ENCODE measurements at regions not wholly inside any gene's neighbourhood (a gene's known extent, or its start where the extent isn't known, plus 50 kb on each side); places are given as distances from the start of the nearest gene placed in this dataset.
"Not testable (repeated sequence)": the region's sequence is repeated elsewhere in the genome, so short reads cannot be mapped to it uniquely, and the experiment has no call there.

DNA sequence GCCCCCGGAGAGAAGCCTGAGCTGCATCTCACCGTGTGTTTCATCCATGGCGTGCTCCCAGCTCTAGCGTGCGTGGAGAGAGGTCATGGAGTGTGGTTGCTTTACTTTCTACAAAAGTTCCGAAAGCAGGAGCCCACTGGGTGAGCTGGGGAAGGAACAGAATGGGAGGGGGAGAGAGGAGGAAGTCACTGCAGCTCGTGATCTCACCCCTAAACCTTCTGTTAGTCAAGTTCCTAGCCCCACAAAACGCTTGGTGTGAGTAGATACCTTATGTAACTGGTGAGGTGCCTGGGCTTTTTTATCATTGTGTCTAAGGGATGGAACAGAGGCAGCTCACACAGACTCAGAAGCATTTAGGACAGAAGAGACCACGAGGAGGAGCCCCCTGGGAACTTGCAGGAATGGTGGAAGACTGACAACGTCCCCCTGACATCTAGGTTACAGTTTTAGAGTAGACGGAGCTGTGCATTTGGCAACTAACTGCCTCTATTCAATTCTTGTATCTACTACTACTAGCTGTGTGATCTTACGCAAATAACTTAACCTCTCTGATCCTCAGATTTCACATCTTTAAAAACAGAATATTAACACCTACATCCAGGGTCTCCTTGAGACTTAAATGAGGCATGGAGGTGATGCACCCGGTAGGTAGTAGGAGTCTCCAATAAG lies 123.3 kb downstream of the ARL4C start:
- no peak for DNase-seq

DNA sequence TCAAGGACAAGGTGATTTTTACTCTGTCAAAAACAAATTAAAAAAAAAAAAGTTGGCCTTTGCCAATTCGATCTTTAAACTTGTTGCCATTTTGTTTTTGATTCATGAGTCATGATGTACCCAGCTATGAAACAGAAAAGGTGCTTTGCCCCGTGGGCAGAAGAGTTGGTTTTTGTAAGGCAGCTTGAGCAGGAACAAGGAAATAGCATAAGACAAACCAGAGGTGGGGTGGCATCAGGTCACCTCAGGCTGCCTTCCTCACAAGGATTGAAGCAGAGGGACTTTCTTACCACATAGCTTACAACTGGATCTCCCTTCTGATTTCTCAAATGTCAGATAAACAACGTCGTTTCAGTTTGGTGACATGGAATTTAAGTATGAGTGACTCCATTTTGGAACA lies 123.8 kb downstream of the ARL4C start:
- no peak for DNase-seq

DNA sequence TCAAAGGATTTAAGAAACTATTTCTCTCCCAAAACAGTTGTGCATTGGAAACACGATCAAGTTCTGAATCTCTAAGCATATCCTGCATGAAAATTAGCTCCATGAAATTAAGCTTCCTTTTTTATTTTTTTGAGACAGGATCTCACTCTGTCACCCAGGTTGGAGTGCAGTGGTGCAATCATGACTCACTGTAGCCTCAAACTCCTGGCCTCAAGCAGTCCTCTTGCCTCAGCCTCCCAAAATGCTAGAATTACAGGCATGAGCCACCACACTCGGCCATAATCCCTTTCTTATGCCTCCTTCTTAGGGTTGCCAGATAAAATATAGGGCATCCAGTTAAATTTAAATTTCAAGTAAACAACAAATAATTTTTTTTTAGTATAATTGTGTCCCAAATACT lies 124.4 kb downstream of the ARL4C start:
- no peak for DNase-seq

DNA sequence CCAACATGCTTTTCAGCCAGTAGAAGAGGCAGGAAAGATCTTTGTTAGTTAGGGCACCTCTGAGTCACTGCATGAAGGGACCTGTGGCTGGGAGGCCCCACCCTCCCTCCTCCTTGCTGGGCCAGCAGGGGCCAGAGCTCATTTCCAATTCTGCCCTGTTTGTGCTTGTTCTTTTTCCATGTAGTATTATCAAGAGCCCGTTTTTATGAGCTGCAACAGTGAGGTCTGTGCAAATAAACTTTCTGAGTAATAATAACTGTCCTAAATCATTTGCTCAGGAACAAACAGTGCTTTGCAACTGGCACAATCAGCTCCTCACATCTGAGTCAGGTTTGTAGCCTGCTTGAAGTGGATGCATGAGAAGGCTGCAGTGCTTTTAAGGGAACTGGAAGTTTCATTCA lies 128.0 kb downstream of the ARL4C start:
- no peak for DNase-seq

DNA sequence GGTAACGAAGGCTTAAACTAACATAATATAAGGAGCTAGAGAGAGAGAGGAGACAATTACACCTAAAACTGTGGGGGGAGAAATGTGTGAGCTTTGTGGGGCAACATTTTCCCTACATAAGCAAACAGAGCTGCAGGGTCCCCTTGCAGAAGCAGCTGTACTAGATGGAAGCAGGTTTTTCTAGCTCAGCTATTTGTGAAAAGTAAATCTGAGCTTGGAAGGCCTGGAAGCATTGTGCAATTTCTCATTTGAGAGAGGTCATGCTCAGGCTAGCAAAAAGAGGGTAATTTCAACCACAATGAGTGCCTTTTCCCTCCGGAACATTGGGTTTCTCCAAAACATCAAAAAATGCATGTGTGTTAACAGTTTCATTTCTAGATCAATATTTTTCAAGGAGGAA lies 130.0 kb downstream of the ARL4C start:
- DNase-seq = peak; percentile 23

DNA sequence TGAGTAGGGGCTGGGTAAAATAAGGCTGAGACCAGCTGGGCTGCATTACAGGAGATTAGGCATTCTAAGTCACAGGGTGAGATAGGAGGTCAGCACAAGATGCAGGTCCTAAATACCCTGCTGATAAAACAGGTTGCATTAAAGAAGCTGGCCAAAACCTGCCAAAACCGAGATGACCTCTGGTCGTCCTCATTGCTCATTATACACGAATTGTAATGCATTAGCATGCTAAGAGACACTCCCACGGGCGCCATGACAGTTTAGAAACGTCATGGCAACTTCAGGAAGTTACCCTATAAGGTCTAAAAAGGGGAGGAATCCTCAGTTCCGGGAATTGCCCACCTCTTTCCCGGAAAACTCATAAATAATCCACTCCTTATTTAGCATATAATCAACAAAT lies 132.2 kb downstream of the ARL4C start:
- DNase-seq = no peak

DNA sequence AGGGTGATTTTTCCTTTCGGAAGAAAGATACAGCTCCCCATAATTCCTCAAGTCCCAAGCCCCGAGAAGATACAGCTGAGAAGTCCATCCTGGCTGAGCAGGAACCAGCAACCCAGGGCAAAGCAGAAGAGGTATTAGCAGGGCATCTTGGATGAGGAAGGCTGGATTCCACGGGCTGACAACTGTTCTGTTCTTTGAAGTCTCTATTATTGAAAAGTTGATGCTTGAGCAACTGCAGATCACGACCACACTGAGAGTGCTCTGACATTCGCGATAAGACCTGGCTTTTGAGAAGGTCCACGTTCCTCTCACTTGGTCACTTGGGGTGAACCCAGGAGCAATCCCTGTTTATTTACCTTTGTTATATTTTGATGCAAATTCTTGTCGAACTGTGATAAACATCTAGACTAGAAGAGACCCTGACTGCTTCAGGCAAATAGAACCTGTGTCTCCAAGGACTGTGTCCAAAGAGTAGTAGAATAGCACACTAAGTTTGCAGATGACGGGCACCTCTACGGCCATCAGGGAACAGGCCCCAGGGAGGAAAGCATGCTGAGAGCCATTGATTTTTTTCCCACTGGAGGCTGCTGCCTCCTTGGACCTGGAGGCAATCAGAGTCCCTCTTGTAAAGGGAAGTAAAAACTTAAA lies 133.1 kb downstream of the ARL4C start:
- DNase-seq = no peak

DNA sequence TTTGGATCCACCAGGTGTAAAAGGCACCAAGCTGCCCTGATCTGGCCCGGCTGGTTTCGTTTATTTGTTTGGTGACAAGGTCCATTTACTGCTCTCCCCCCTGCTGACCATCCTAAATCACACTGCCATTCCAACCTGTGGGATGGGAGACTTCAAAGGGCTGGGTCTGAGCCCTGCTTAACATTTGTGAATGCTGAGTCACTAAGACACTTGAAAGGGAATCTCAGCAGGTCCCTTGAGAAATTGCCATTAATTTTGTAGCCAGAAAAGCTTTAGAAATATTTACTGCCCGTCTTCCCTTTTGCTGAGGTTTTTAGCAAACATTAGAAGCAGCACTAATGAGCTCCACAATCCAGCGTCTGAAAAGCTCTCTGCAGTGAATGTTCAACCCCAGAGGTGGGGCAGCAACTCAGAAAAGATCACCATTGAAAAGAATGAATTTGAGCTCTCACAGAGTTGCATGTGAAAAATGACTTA lies 133.8 kb downstream of the ARL4C start:
- DNase-seq = no peak

DNA sequence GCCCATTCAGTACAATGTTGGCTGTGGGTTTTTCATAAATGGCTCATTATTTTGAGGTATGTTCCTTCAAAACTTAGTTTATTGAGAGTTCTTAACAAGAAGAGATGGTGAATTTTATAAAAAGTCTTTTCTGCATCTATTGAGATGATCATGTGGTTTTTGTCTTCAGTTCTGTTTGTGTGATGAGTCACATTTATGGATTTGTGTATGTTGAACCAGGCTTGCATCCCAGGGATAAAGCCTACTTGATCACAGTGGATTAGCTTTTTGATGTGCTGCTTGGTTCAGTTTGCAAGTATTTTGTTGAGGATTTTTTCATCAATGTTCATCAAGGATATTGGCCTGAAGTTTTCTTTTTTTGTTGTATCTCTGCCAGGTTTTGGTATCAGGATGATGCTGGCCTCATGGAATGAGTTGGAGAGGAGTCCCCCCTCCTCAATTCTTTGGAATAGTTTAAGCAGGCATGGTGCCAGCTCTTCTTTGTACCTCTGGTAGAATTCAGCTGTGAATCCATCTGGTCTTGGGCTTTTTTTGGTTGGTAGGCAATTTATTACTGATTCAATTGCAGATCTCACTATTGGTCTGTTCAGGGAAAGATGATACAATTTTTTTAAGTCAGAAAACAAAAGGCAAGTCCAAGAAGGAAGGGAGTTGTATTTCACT lies 136.4 kb downstream of the ARL4C start:
- not testable (repeated sequence) for DNase-seq

DNA sequence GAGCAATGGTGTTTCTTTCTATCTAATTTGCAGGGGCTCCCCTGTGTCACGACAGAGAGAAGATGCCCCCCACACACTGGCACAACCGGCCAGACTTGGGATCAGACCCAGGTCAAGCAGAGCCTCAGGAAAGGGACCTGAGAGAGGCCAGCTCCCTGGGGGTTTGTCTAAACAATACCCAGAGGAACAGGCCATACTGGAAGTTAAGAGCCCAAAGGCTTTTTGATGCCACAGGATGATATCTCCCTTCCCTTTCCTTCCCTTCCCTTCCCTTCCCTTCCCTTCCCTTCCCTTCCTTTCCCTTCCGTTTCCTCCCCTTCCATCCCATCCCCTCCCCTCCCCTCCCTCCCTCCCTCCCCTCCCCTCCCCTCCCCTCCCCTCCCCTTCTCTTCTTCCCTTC lies 139.2 kb downstream of the ARL4C start:
- no peak for DNase-seq

DNA sequence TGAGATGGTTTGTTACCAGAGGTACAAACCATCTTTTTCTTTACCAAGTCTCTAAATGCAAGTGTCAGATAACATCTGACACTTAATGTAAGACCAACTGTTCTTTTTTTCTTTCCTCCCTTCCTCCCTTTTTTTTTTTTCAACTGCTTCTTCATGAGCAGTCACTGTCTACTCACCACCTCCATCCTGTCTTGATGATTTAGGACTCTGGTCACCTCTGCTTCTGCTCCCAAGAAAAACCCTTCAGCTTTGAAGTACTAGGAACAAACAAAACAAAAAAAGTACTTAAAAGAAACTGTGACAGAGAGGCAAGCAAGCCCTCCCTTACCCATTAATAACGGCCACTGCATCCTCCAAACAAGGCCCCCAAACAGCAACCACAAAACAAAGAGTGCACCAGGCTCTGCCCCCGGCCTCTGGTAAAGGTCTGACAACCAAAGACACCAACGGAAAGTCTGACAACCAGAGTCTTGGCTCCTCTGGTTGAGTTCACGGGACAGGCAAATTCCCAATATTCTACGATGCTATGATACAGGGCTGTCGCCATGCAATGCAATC lies 141.0 kb downstream of the ARL4C start:
- DNase-seq = no peak

DNA sequence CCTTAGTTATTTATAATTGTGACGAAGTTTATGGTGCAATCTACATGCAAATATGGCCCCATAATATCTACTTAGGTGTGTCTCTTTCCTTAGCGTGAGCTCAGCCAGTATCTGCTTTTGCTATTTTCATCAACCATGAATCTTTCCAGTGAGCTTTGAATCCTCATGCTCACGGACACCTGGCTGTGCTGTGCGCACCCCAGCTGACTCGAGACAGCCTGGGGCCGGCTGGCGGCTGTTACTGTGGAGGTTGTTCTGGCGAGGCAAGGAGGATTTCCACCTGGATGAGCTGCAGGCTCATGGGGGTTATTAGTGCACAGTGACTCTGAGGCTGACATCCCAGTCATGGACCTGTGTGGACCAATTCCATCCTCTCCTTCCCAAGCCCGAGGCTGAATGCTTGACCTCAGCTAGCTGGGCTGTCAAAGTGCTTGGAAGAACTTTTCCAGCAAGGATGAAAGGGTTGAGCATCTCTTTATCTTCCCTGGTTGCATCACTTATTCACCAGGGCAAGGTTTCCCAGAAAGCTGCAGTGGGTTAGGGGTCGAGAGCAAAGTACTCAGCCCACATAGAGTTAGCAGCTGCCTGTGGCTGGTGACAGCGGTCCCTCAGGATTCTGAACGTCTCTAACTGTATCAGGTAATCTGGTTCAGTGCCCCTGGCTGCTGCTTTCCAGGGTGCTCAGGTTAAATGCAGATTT lies 141.7 kb downstream of the ARL4C start:
- DNase-seq = no peak

DNA sequence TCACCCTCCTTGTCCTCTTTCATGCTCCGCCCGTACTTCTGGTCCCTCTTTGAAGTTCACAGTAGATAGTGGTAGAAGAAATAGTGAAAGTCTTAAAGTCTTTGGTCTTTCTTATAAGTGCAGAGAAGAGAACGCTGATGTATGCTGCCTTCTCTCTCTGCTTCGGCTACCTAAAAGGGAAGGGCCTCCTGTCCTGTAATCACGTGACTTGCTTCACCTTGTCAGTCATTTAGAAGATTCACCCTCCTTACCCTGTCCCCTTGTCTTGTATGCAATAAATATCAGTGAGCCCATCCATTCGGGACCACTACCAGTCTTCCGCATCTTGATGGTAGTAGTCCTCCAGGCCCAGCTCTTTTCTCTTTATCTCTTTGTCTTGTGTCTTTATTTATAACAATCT lies 144.6 kb downstream of the ARL4C start:
- no peak for DNase-seq

DNA sequence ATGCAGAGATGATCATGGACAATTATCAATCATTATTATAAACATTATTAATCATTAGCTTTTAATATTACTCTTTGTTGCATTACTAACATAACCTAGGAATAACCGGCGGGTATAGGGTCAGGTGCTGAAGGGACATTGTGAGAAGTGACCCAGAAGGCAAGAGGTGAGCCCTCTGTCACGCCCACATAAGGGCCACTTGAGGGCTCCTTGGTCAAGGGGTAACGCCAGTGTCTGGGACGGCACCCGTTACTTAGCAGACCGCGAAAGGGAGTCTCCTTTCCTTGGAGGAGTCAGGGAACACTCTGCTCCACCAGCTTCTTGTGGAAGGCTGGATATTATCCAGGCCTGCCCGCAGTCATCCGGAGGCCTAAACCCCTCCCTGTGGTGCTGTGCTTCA lies 145.0 kb downstream of the ARL4C start:
- DNase-seq = not testable (repeated sequence)

DNA sequence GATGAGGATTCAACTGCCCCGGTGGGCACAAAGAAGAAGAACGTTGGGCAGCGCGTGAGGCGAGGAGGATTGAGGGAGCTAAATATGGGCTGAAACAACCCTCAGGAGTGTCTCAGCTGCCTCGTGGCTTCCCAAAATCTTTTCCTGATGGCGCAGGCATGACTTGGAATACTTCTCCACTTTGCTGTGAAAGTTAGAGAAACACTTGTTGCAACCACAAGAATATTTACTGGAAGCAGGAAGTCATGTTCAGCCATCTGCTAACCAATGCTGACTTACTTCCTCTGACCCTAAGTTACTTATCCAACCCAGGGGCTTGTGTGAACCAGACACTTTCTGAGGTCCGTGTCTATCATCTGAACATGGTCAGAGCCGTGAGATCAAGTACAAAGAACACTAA lies 148.8 kb downstream of the ARL4C start:
- no peak for DNase-seq

DNA sequence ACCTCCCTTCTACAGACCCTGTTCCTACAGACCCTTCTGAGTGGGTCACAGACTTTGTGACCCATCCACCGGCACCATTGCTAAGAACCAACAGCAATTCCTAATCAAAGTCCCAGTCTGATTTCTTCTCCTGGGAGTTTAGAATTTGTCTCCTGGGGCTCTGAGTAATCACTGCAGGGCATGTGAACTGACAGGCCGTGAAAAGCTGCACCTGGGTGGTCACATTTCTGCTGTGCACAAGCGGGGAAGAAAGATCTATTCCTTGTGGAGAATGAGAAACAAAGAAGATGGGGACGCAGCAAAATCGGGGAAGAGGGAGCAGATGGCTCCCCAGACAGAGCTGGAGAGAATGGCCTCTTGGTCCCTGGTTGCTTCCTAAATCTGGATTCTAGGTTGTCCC lies 151.0 kb downstream of the ARL4C start:
- DNase-seq = no peak

DNA sequence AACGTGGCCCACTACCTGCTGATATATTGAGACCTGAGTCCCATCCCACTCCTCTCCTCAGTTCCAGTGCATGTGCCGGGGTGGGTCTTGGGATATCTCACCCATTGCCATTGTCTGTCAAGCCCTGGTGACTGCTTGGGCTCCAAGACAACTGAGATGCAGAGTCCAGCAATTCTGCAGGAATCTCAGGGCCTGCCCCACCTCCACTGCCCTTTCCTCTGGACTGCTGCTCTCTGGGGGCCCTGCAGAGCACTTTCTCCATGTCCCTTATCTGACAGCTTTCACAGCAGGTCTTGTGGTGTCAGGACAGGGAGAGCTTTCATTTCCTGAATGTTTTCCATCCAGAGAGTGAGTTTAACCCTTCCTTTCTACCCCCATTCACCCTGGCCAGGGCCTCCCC lies 152.9 kb downstream of the ARL4C start:
- no peak for DNase-seq

DNA sequence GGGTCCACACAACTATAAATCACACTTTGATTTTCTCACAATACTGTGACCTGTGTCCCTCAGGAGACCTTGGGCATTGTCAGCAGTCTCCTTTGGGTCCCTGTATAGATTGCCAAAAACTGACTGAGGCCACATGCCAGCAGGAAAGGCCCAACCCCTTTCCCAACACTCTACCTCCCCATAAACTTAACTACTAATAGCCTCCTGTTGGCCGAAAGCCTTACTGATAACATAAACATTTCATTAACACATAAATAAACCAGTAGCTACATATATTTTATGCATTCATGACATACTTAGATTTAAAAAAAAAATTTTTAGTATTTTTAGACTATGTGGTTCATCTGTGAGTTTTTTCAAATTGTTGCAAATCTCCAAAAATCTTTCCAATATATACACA lies 153.5 kb downstream of the ARL4C start:
- no peak for DNase-seq

DNA sequence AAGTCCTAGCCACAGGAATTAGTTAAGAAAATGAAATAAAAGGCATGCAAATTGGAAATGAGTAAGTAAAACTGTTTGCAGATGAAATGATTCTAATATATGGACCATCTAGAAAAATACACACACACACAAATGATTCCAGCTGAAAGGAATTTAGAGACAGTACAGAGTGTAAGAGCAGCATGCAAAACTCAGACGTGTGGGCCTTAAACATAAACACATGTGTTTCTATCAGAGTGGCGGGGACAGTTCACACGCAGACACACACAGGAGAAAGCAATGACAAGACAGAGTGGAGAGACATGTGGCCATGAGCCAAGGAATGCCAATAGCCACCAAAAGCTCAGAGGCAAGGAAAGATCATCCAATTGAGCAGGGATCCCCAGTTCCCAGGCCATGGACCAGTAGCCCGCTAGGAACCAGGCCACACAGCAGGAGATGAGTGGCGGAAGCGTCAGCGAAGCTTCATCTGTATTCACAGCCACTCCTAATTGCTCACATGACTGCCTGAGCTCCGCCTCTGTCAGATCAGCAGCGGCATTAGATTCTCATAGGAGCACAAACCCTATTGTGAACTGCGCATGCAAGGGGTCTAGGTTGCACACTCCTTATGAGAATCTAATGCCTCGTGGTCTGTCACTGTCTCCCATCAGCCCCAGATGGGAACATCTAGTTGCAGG lies 155.4 kb downstream of the ARL4C start:
- no peak for DNase-seq

DNA sequence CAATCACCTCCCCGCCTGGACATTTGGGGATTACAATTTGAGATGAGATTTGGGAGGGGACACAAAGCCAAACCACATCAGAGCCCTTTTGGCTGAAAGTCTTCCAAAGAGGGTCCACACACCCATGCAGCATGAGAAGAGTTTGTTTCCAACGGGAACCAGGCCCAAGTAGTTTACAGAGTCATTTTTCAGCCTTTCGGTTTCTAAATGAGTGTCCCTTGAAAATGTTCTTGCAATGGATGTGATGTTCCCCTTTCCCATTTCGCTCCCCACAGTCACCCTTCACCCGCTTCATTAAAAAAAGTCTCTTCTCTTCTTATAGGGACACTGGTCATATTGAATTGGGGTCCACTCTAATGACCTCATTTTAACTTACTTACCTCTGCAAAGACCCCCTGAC lies 157.4 kb downstream of the ARL4C start:
- DNase-seq = no peak

DNA sequence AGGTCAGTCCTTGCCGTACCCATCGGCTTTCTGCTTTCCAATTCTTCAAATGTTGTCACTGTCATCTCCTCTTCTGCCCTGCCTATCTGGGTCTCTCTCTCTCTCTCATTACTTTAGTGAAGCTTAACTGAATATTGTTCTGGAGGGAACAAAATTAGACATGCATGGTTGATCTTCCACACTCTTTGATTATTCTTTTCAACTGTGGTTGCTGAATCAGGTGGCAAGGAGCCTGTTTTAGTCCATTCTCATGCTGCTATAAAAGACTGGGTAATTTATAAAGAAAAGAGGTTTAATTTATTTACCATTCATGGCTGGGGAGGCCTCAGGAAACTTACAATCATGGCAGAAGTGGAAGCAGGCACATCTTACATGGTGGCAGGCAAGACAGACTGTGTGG lies 157.9 kb downstream of the ARL4C start:
- DNase-seq = no peak

DNA sequence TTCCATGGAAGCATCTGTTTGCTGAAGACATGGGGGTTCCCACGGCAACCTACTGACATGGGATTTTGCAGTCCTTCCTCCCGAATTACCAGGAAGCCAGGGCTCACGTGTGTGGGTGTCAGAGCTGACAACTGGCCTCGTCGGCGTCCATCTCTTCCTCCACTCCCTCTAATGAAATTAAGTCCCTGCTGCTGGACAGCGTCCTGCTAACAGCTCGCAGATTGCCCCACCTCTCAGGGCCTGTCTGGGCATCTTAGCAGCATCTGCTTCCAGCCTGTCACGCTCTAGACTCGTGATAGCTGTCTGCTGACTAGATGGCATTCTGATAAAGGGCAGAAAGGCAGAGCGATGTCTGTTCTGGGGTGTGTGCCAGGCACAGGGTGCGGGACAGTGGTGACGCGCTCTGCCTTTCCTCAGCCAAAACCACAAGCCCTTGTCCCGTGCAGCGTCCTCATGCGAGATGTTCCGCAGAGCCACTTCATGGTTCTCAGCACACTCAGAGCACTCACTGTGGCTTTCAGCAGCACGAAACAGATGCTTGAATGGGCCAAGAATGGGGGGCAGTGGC lies 161.1 kb downstream of the ARL4C start:
- DNase-seq = peak; percentile 30

Data from midbrain (tissue), 1 donor.